GM21717 (cell line): ENCODE measurements at regions not wholly inside any gene's neighbourhood (a gene's known extent, or its start where the extent isn't known, plus 50 kb on each side); places are given as distances from the start of the nearest gene placed in this dataset.

ENCODE experiments used
- ATAC-seq: cut with Tn5 transposase; IDR thresholded peaks from one replicate; pipeline ENCODE4 v1.9.1; 2021; ENCODE audit warnings: mild to moderate bottlenecking, moderate library complexity; ENCODE audit not compliant: unreplicated experiment

- no peak for ATAC-seq
Observed at GRCh38 chr1:115233598-115233997, 104.5 kb downstream of the NGF start.

GRCh38 chr1:115230281-115230680 is 107.8 kb downstream of the NGF start:
- no peak for ATAC-seq

GRCh38 chr1:115229016-115229415 is 109.0 kb downstream of the NGF start:
- no peak for ATAC-seq

- no peak for ATAC-seq
Observed at GRCh38 chr1:115228191-115228590, 109.9 kb downstream of the NGF start.

- no peak for ATAC-seq
Observed at GRCh38 chr1:115227346-115228082, 110.5 kb downstream of the NGF start.

GRCh38 chr1:115225993-115226685 is 111.9 kb downstream of the NGF start:
- ATAC-seq, result no peak

GRCh38 chr1:115224636-115225035 is 113.4 kb downstream of the NGF start:
- ATAC-seq, result no peak

- no peak for ATAC-seq
Observed at GRCh38 chr1:115222616-115223402, 115.2 kb downstream of the NGF start.

GRCh38 chr1:115220340-115221270 is 117.4 kb downstream of the NGF start:
- no peak for ATAC-seq

- ATAC-seq, result no peak
Observed at GRCh38 chr1:115219927-115220326, 118.1 kb downstream of the NGF start.

- no peak for ATAC-seq
Observed at GRCh38 chr1:115218699-115219098, 119.3 kb downstream of the NGF start.

- ATAC-seq, result no peak
Observed at GRCh38 chr1:115218034-115218405, 120.0 kb downstream of the NGF start.

GRCh38 chr1:115217150-115218033 is 120.7 kb downstream of the NGF start:
- ATAC-seq, result no peak

- no peak for ATAC-seq
Observed at GRCh38 chr1:115215703-115216521, 122.1 kb downstream of the NGF start.

- ATAC-seq, result no peak
Observed at GRCh38 chr1:115215110-115215509, 122.9 kb downstream of the NGF start.

- ATAC-seq, result no peak
Observed at GRCh38 chr1:115214098-115214497, 124.0 kb downstream of the NGF start.

- no peak for ATAC-seq
Observed at GRCh38 chr1:115213130-115213529, 123.8 kb upstream of the TSPAN2 start.

GRCh38 chr1:115211071-115211745 is 121.9 kb upstream of the TSPAN2 start:
- ATAC-seq, result no peak
